ENCODE measurements at regions not wholly inside any gene's neighbourhood (a gene's known extent, or its start where the extent isn't known, plus 50 kb on each side); places are given as distances from the start of the nearest gene placed in this dataset.

DNA sequence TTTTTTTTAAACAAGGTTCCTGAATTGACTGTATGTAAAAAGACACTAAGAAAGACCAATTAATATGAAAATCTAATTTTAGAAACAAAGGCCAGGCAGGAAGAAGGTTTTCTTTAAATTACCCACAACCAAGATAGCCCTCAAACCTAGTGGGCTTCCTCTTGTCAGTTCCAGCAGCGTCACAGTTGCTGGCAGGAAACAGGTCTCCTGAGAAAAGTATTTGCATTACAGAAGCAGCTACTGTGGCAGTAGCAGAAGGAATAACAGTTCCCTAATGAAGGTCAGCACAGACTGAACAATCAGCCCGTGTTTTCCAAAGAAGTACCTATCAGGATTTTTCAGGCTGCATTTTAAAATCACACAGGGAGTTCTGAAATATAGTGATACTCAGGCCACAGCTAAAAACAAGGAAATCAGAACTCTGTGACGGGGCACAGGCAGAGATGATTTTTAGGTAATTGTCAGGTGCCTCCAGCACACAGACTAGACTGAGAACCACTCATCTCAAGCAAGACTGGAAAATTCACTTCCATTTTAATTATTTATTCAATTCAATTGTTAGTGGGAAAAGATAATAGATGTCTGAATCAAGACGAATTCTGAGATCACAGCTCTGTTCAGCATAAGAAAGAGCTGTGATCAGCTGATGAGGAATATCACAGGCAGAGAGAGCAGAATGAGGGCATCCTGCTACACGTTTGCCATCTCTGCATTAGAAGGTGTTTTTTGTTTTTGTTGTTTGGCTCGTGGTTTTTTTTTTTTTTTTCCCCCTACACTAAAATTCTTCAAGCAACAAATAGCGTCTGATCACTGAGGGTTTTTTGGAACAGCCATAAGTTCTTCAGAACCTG lies 230.5 kb upstream of the KHDRBS2 start:
- ATAC-seq, result no peak
- POLR2A ChIA-PET, result no interaction called here
- TF ChIP-seq, protein P1, sequence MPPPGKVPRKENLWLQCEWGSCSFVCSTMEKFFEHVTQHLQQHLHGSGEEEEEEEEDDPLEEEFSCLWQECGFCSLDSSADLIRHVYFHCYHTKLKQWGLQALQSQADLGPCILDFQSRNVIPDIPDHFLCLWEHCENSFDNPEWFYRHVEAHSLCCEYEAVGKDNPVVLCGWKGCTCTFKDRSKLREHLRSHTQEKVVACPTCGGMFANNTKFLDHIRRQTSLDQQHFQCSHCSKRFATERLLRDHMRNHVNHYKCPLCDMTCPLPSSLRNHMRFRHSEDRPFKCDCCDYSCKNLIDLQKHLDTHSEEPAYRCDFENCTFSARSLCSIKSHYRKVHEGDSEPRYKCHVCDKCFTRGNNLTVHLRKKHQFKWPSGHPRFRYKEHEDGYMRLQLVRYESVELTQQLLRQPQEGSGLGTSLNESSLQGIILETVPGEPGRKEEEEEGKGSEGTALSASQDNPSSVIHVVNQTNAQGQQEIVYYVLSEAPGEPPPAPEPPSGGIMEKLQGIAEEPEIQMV (tag; conservative IDR thresholded peaks at IDR 0.05; ENCODE audit: low read depth), result no peak
- no peak for TF ChIP-seq ZNF57 (CRISPR knock-in tag; IDR thresholded peaks at IDR 0.05)
- no peak for TF ChIP-seq POLR3G (IDR thresholded peaks at IDR 0.05; ENCODE audit: extremely low read depth, insufficient read length, insufficient replicate concordance)
- TF ChIP-seq RBM34 (IDR thresholded peaks at IDR 0.05; ENCODE audit: borderline replicate concordance, insufficient read depth, low read length), result no peak
- TF ChIP-seq, protein P2, sequence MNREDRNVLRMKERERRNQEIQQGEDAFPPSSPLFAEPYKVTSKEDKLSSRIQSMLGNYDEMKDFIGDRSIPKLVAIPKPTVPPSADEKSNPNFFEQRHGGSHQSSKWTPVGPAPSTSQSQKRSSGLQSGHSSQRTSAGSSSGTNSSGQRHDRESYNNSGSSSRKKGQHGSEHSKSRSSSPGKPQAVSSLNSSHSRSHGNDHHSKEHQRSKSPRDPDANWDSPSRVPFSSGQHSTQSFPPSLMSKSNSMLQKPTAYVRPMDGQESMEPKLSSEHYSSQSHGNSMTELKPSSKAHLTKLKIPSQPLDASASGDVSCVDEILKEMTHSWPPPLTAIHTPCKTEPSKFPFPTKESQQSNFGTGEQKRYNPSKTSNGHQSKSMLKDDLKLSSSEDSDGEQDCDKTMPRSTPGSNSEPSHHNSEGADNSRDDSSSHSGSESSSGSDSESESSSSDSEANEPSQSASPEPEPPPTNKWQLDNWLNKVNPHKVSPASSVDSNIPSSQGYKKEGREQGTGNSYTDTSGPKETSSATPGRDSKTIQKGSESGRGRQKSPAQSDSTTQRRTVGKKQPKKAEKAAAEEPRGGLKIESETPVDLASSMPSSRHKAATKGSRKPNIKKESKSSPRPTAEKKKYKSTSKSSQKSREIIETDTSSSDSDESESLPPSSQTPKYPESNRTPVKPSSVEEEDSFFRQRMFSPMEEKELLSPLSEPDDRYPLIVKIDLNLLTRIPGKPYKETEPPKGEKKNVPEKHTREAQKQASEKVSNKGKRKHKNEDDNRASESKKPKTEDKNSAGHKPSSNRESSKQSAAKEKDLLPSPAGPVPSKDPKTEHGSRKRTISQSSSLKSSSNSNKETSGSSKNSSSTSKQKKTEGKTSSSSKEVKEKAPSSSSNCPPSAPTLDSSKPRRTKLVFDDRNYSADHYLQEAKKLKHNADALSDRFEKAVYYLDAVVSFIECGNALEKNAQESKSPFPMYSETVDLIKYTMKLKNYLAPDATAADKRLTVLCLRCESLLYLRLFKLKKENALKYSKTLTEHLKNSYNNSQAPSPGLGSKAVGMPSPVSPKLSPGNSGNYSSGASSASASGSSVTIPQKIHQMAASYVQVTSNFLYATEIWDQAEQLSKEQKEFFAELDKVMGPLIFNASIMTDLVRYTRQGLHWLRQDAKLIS (CRISPR knock-in tag; IDR thresholded peaks at IDR 0.05), result no peak
- no peak for TF ChIP-seq NFIX (CRISPR knock-in tag; IDR thresholded peaks at IDR 0.05; ENCODE audit: low read depth)
- TF ChIP-seq, protein P3, sequence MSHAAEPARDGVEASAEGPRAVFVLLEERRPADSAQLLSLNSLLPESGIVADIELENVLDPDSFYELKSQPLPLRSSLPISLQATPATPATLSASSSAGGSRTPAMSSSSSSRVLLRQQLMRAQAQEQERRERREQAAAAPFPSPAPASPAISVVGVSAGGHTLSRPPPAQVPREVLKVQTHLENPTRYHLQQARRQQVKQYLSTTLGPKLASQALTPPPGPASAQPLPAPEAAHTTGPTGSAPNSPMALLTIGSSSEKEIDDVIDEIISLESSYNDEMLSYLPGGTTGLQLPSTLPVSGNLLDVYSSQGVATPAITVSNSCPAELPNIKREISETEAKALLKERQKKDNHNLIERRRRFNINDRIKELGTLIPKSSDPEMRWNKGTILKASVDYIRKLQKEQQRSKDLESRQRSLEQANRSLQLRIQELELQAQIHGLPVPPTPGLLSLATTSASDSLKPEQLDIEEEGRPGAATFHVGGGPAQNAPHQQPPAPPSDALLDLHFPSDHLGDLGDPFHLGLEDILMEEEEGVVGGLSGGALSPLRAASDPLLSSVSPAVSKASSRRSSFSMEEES (CRISPR knock-in tag; IDR thresholded peaks at IDR 0.05), result no peak
- no peak for TF ChIP-seq MYNN (IDR thresholded peaks at IDR 0.05)
- TF ChIP-seq MYNN (CRISPR knock-in tag; IDR thresholded peaks at IDR 0.05), result no peak
- TF ChIP-seq NCOA2 (IDR thresholded peaks at IDR 0.05; ENCODE audit: partially characterized antibody in 2 of 2), result no peak
- TF ChIP-seq ELF4 (CRISPR knock-in tag; IDR thresholded peaks at IDR 0.05), result no peak
- TF ChIP-seq, protein P4, sequence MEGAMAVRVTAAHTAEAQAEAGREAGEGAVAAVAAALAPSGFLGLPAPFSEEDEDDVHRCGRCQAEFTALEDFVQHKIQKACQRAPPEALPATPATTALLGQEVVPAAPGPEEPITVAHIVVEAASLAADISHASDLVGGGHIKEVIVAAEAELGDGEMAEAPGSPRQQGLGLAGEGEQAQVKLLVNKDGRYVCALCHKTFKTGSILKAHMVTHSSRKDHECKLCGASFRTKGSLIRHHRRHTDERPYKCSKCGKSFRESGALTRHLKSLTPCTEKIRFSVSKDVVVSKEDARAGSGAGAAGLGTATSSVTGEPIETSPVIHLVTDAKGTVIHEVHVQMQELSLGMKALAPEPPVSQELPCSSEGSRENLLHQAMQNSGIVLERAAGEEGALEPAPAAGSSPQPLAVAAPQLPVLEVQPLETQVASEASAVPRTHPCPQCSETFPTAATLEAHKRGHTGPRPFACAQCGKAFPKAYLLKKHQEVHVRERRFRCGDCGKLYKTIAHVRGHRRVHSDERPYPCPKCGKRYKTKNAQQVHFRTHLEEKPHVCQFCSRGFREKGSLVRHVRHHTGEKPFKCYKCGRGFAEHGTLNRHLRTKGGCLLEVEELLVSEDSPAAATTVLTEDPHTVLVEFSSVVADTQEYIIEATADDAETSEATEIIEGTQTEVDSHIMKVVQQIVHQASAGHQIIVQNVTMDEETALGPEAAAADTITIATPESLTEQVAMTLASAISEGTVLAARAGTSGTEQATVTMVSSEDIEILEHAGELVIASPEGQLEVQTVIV (CRISPR knock-in tag; IDR thresholded peaks at IDR 0.05; ENCODE audit: borderline replicate concordance), result no peak

More for the DNA sequence above, 230.5 kb upstream of the KHDRBS2 start:
- no peak for DNase-seq (ENCODE audit: extremely low read depth in 1 of 4, low spot score in 3 of 4)
- Histone ChIP-seq H3K9me3 (replicated peaks; ENCODE audit: control insufficient read depth, insufficient read depth, low read depth, low read length) (no peaks in the 10 kb centered on the region), H3K36me3 (ENCODE audit: control insufficient read depth, insufficient read depth, low read length) (no peaks in the 10 kb centered on the region), H3K27me3 (ENCODE audit: control insufficient read depth in 2 of 2, insufficient read depth in 2 of 2, low read length in 2 of 2) (no peaks in the 10 kb centered on the region), H3K9me1 (ENCODE audit: control insufficient read depth, insufficient read depth, low read length) (no peaks in the 10 kb centered on the region), H3K79me2 (ENCODE audit: control insufficient read depth, insufficient read depth, low read length) (no peaks in the 10 kb centered on the region), H3K9ac (ENCODE audit: insufficient read depth in 1 of 2, low read depth in 2 of 2, low read length in 2 of 2) (no peak overlapping the region), H4K20me1 (replicated peaks; ENCODE audit: control insufficient read depth, insufficient read depth, low read length) (no peaks in the 10 kb centered on the region), H3K4me1 (replicated peaks in 1 of 2; ENCODE audit: control insufficient read depth in 2 of 2, insufficient read depth in 2 of 2, low read length in 2 of 2) (no peaks in the 10 kb centered on the region), H2AFZ (ENCODE audit: low read depth, low read length) (no peak overlapping the region), H3K4me2 (ENCODE audit: insufficient read depth, low read length) (no peak overlapping the region), H3K27ac (ENCODE audit: extremely low read depth, low read depth, low read length) (no peak overlapping the region), H3K4me3 (no peak overlapping the region)
- in situ Hi-C loops (cut with MboI), result no loop called here
- CTCF ChIA-PET (ENCODE audit: low intra/inter-chr PET ratio), result no interaction called here
- BruUV-seq (replicated peaks), result no TSS peak
- 0% methylated on average over 7 of the region's 7 CpGs for WGBS (ENCODE audit: insufficient coverage, low coverage, missing lambda C conversion rate)
- intact Hi-C loops (cut with micrococcal nuclease), result no loop called here
- FAIRE-seq, result no peak

Measured in K562 (cell line).